Jurkat, Clone E6-1 (cell line): ENCODE measurements at regions not wholly inside any gene's neighbourhood (a gene's known extent, or its start where the extent isn't known, plus 50 kb on each side); places are given as distances from the start of the nearest gene placed in this dataset.

ENCODE experiments used
- DNase-seq: peaks from one replicate; pipeline ENCODE4 v3.0.0-alpha.2; 2011; ENCODE audit warnings: low read depth, low spot score
- H3K4me3 ChIP-seq: 2 replicates; pipeline ENCODE4 v1.5.1; 2011; ENCODE audit warnings: mild to moderate bottlenecking, low read length, control low read depth, moderate library complexity

GRCh38 chr18:27899893-27900292 is 277.0 kb downstream of the CDH2 start:
- DNase-seq: no peak

GRCh38 chr18:27894746-27895145 is 282.2 kb downstream of the CDH2 start:
- DNase-seq: no peak
- no peak overlapping the region for H3K4me3 ChIP-seq

More at GRCh38 chr18:27899893-27900292, 277.0 kb downstream of the CDH2 start:
- H3K4me3 ChIP-seq: no peak overlapping the region

DNA sequence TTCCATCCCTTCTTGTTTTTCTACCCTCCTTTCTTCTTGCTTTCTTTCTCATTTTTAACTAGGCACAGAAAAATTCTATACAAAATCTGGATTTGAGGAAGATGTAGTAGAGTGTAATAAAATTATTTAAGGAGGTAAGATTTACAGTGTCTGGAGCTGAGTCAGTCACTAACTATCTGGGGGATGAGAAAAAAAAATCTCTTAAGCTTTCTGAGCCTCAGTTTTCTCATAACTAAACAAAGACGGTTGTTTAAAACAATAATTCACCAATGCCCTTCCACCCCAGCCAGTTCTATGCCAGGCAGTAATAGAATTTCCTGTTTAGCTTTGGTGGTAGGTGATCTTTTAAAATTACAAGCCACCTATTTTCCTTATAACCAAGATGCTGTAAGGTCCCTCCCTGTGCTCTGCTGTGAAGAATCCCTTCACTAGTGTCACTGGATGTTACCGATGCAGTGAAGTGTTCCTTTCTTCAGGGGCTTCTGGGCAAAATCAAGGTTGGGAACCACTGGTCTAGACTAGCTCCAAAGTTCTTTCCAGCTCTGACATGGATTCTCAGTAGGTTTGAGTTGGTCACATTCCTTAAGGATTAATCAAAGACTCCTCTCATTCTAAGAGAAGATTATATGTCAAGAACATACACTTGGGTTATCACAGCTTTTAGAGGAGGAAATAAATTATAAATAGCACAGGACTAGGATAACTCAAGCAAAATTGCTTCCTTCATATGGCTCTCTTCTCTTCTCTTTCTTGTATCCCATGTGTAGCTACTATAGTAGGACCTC is 289.0 kb downstream of the CDH2 start:
- H3K4me3 ChIP-seq: no peak overlapping the region
- no peak for DNase-seq

- no peak overlapping the region for H3K4me3 ChIP-seq
- DNase-seq: no peak
These were observed 289.6 kb downstream of the CDH2 start for GRCh38 chr18:27887287-27887686.

- no peak overlapping the region for H3K4me3 ChIP-seq
- DNase-seq: no peak
These were observed 297.4 kb downstream of the CDH2 start for GRCh38 chr18:27879540-27879939.

DNA sequence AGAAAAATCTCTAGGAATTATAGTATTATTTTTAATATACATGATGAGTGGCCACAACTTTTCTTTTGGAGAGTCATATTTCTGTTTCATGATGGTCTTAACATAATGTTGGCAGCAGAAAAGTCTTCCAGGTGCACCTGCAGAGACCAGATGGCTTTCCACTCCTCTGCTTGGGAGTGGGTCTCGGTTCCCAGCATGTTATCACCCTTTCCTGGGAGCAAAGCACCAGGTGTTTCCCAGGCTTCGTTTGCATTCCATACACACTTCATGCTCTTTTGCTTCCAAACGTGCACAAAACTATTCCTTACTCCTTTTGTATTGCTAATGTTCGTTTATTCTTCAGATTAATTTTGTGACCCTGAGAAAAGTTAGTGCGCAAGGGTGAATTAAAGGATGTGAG is 305.2 kb downstream of the CDH2 start:
- no peak for DNase-seq
- no peak overlapping the region for H3K4me3 ChIP-seq

- DNase-seq: no peak
- H3K4me3 ChIP-seq: no peak overlapping the region
These were observed 307.2 kb downstream of the CDH2 start for GRCh38 chr18:27869735-27870134.

GRCh38 chr18:27865431-27865830 is 311.5 kb downstream of the CDH2 start:
- no peak for DNase-seq

GRCh38 chr18:27863780-27864430 is 313.0 kb downstream of the CDH2 start:
- H3K4me3 ChIP-seq: no peak overlapping the region
- no peak for DNase-seq

More at GRCh38 chr18:27865431-27865830, 311.5 kb downstream of the CDH2 start:
- H3K4me3 ChIP-seq: no peak overlapping the region

DNA sequence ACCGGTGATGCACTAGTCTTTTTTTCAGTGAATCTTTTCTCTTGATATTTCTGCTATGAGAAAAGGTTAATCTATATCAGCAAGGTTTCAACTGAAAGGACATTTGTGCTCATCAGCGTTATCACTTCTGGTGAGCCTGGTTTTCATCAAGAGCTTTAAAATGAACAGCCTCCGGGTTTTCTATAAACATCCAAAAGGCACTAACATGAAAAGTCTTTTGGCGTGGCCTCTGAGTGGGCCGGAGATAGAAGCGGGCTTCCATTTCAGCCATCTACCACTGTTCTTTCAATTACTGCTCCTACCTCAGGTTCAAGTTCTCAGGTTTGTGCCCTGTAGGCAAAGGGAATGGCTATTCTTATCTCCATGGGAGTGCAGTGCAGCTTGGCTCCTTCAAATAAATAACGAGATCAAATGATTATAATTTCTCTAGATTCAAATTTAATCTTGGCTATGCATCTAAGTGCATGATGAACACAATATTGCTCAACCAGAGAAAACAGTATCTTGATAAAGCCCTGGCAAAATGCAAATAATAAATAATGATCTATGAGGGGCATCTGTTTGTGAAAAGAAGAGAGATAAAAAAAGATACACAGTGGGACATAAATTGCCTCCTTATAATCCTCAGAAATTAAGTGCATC is 314.8 kb downstream of the CDH2 start:
- H3K4me3 ChIP-seq: no peak overlapping the region
- no peak for DNase-seq

DNA sequence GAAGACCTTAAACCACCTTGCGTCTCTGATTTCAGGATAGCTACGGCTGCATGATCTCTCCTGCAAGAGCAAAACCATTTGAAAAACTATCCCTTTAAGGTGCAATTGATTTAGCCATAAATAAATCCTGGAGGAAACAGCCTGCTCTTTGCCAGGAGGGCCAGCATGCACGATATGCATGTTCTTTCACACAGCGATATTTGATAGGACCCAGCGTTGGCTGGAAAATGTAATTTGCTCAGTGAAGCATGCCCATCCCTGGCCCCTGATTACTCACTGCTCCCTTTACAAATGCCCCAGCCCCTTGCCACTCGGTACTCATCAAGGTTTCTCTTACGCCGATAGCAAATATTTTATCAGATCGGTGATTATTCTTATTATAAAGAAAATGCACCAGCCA is 315.4 kb downstream of the CDH2 start:
- no peak for DNase-seq
- H3K4me3 ChIP-seq: no peak overlapping the region

DNA sequence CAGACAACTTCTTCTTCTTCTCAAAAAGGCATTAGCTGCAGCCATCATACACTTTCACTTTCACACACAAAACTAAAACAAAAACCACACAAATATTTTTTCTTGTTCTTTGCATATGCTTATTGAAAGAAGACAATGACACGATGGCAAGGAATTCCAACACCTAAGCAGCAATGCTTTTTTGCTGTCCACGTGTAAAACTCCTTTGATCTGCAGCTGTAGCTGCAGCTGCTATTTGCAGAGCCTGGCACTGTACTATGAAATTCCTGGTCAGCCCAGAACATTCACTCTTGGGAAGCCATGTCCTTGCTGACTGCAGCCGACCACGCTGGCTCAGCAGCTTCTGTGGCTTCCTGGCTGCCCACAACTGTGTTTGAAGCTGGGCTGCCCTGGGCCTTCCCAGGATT is 316.2 kb downstream of the CDH2 start:
- no peak overlapping the region for H3K4me3 ChIP-seq
- no peak for DNase-seq

GRCh38 chr18:27860011-27860410 is 316.9 kb downstream of the CDH2 start:
- no peak overlapping the region for H3K4me3 ChIP-seq
- DNase-seq: no peak

DNA sequence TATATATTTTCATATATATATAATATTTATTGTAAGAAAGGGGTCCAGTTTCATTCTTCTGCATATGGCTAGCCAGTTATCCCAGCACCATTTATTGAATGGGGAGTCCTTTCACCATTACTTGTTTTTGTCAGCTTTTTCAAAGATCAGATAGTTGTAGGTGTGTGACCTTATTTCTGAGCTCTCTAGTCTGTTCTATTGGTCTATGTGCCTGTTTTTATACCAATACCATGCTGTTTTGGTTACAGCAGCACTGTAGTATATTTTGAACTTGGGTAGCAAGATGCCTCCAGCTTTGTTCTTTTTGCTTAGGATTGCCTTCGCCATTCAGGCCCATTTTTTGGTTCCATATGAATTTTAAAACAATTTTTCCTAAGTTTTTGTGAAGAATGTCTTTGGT is 320.1 kb downstream of the CDH2 start:
- no peak for DNase-seq
- H3K4me3 ChIP-seq: no peak overlapping the region

DNA sequence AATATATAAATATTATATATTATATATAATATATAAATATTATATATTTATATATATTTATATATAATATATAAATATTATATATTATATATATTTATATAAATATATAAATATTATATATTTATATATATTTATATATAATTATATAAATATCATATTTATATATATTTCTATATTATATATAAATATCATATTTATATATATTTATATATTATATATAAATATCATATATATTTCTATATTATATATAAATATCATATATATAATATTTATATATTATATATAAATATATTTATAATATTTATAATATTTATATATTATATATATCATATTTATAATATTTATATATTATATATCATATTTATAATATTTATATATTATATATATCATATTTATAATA is 321.4 kb downstream of the CDH2 start:
- DNase-seq: no peak
- no peak overlapping the region for H3K4me3 ChIP-seq

GRCh38 chr18:27854631-27855030 is 322.3 kb downstream of the CDH2 start:
- DNase-seq: no peak
- H3K4me3 ChIP-seq: no peak overlapping the region

DNA sequence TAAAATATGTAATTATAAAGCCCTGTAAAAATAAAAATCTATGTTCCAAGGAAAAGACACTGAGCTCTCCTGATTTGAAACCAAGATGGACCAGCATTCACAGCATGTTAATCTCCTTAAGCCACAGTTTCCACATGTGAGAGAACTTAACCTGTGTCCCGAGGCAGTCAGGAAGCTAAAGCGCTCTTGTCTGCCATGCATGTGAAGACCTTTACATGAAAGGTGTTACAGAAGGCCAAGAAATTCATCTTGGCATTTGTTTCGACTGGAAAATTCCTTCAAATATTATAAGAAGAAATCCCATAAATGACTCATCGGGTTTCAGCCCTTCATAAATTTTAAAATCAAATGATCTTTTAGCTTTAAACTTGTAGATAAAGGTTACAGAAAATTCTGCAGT is 328.6 kb downstream of the CDH2 start:
- no peak overlapping the region for H3K4me3 ChIP-seq
- no peak for DNase-seq

DNA sequence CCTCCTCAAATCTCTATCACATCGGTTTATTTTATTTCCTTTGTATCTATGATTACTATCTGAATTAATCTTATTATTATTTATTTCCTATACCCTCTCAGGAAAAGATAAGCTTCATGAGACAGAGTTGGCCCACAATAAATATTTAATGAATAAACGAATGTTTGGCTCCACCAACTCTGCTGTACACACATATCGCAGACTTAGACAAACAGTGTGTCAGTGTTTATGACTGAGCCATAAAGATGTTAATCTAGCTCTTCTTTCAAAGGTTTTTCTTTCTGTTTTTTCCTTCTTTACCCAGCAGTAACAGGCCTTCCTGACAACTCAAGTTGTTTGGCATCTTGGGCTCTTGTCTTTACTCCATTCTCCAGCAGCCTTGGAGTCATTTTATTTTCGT is 329.5 kb downstream of the CDH2 start:
- H3K4me3 ChIP-seq: no peak overlapping the region
- DNase-seq: no peak

DNA sequence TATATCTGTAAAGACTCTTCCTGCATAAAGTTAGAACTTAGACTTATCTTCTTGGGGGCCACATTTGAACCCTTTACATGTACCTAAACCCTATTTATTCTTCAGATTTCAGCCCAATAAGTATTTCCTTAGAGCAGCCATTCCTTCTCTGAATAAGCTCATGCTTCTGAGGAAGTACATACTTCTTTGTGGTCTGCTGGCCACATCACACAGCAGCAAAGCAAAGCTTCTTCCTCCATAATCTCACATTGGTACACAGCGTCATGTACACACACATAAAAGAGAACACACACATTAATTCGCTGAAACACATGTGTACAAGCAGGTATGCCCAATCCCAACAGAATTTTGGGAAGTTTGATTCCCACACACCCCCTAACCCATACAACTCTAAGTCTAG is 331.0 kb downstream of the CDH2 start:
- DNase-seq: peak; percentile 56
- no peak overlapping the region for H3K4me3 ChIP-seq
